DOHH2 (cell line): ENCODE measurements at regions not wholly inside any gene's neighbourhood (a gene's known extent, or its start where the extent isn't known, plus 50 kb on each side); places are given as distances from the start of the nearest gene placed in this dataset.

Experiments
- EZH2phosphoT487 ChIP-seq: fragments of 200-600 bp; sonication (generic); IDR thresholded peaks from 2 replicates; pipeline ENCODE4 v1.6.1; 2017; ENCODE audit warnings: borderline replicate concordance, mild to moderate bottlenecking, antibody characterized with exemption, low read length, moderate library complexity, mixed read lengths
- TF ChIP-seq, protein P1 (sequence below): fragments of 200-600 bp; sonication (generic); IDR thresholded peaks from one replicate; pipeline ENCODE4 v1.5.1; 2014; ENCODE audit warnings: antibody characterized with exemption, mild to moderate bottlenecking, low read depth, low read length; ENCODE audit not compliant: poor library complexity, severe bottlenecking

DNA sequence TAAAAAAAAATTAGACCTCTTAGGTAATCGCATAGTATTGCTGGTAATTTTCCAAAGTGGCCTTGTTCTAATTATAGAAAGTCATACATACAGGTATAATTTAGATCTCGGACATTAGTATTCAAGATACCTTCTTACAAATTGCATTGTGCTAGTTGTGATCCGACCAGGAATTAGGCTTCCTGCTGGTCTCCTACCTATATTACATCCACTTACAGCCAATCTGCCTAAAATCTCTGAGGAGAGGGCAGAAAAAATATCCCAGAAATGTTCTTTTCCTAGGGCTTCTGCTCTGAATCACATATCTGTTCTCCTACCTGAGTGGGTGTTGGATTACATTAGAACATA lies 314.7 kb upstream of the GULP1 start:
- TF ChIP-seq, protein P1, sequence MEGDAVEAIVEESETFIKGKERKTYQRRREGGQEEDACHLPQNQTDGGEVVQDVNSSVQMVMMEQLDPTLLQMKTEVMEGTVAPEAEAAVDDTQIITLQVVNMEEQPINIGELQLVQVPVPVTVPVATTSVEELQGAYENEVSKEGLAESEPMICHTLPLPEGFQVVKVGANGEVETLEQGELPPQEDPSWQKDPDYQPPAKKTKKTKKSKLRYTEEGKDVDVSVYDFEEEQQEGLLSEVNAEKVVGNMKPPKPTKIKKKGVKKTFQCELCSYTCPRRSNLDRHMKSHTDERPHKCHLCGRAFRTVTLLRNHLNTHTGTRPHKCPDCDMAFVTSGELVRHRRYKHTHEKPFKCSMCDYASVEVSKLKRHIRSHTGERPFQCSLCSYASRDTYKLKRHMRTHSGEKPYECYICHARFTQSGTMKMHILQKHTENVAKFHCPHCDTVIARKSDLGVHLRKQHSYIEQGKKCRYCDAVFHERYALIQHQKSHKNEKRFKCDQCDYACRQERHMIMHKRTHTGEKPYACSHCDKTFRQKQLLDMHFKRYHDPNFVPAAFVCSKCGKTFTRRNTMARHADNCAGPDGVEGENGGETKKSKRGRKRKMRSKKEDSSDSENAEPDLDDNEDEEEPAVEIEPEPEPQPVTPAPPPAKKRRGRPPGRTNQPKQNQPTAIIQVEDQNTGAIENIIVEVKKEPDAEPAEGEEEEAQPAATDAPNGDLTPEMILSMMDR, result no peak
- TF ChIP-seq EZH2phosphoT487, result no peak
